ENCODE measurements at regions not wholly inside any gene's neighbourhood (a gene's known extent, or its start where the extent isn't known, plus 50 kb on each side); places are given as distances from the start of the nearest gene placed in this dataset.

GRCh38 chr1:172909606-172910326, 141.0 kb downstream of the TNFSF18 start (continued):
- no peak for TF ChIP-seq MAZ (IDR thresholded peaks at IDR 0.05; ENCODE audit: borderline replicate concordance, low read depth, low read length)
- TF ChIP-seq MXI1 (IDR thresholded peaks at IDR 0.05; ENCODE audit: borderline replicate concordance, low read depth, low read length), result no peak

DNA sequence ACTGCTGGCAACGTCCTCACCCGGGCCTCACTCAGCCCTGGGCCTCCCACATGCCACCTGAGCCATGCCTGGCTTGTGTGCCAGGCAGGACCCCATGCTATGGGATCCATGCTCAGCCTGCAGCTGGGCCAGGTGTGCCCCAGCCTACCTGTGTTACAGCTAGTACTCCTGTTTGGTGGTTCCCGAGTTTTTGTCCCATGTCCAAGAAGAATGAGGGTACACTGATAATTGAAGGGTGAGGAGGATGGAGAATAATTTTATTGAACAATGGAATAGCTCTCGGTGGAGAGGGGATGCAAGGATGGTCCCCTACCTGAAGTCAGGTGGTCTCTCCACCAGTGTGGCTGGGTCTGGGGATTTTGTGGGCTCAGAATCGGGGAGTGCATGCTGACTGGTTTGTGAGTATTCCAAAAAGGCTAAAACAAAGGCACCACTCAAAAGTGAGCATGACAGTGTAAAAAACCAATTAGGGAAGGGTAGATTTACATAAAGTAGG, 137.9 kb downstream of the TNFSF18 start:
- BruUV-seq (replicated peaks), result no TSS peak
- H2BK5ac ChIP-seq (ENCODE audit: low read depth, low read length, poor library complexity, severe bottlenecking), result peak overlapping the region; percentile 100
- peak overlapping the region; percentile 92 for H2AK5ac ChIP-seq (ENCODE audit: low read depth, low read length)
- H3K36me3 ChIP-seq (ENCODE audit: control insufficient read depth, insufficient read depth, low read length), result no peaks in the 10 kb centered on the region
- intact Hi-C loops (cut with micrococcal nuclease), result no loop called here
- H3K79me1 ChIP-seq (ENCODE audit: low read depth in 1 of 2, low read length in 2 of 2), result peaks cover 4 to 27% of the 10 kb centered on the region in 2 experiments; a peak in 3 of 4 replicates
- peaks cover 7% of the 10 kb centered on the region for H3K9me3 ChIP-seq (ENCODE audit: control insufficient read depth, insufficient read depth, low read length)
- no peaks in the 10 kb centered on the region for H3K27me3 ChIP-seq (ENCODE audit: control insufficient read depth, insufficient read depth, low read length)
- H3K4ac ChIP-seq (ENCODE audit: low read depth, low read length), result peak overlapping the region; percentile 99
- H4K8ac ChIP-seq (ENCODE audit: low read depth in 2 of 2, low read length in 2 of 2), result peak overlapping the region; percentile 82 to 95
- no peak for ATAC-seq (ENCODE audit: low read depth)
- H4K5ac ChIP-seq (ENCODE audit: low read depth, low read length), result peak overlapping the region; percentile 98
- H2AFZ ChIP-seq (replicated peaks; ENCODE audit: low read length, poor library complexity), result no peak overlapping the region
- peak overlapping the region; percentile 95; the same call in 2 of the 3 replicates for H2BK15ac ChIP-seq (ENCODE audit: low read depth, low read length)
- peak overlapping the region; percentile 70; the same call in 1 of the 2 replicates for H3K23ac ChIP-seq (ENCODE audit: low read depth, low read length)
- H3K27ac ChIP-seq (ENCODE audit: insufficient read depth, low read length), result peak overlapping the region; percentile 38; the same call in 1 of the 2 replicates
- TF ChIP-seq CHD1 (IDR thresholded peaks at IDR 0.05; ENCODE audit: low read depth, low read length) (no peak), CEBPB (IDR thresholded peaks at IDR 0.05; ENCODE audit: low read depth, low read length) (no peak), NFE2L2 (IDR thresholded peaks at IDR 0.05; ENCODE audit: low read depth, low read length) (no peak), SMC3 (IDR thresholded peaks at IDR 0.05; ENCODE audit: low read depth, low read length) (no peak), RFX5 (IDR thresholded peaks at IDR 0.05; ENCODE audit: low read depth, low read length) (no peak), MAFK (IDR thresholded peaks at IDR 0.05; ENCODE audit: low read depth, low read length) (no peak)
- TF ChIP-seq, protein P1, sequence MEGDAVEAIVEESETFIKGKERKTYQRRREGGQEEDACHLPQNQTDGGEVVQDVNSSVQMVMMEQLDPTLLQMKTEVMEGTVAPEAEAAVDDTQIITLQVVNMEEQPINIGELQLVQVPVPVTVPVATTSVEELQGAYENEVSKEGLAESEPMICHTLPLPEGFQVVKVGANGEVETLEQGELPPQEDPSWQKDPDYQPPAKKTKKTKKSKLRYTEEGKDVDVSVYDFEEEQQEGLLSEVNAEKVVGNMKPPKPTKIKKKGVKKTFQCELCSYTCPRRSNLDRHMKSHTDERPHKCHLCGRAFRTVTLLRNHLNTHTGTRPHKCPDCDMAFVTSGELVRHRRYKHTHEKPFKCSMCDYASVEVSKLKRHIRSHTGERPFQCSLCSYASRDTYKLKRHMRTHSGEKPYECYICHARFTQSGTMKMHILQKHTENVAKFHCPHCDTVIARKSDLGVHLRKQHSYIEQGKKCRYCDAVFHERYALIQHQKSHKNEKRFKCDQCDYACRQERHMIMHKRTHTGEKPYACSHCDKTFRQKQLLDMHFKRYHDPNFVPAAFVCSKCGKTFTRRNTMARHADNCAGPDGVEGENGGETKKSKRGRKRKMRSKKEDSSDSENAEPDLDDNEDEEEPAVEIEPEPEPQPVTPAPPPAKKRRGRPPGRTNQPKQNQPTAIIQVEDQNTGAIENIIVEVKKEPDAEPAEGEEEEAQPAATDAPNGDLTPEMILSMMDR (conservative IDR thresholded peaks at IDR 0.05; ENCODE audit: low read depth, low read length), result no peak
- no peak overlapping the region for H3K4me3 ChIP-seq (ENCODE audit: insufficient read depth, low read depth, low read length)
- H2BK120ac ChIP-seq (ENCODE audit: low read depth, low read length), result peak overlapping the region; percentile 99
- H2AK9ac ChIP-seq (replicated peaks; ENCODE audit: low read depth, low read length, poor library complexity), result no peak overlapping the region
- 83% methylated on average over 3 of the region's 5 CpGs; no CpG with 5 or more reads in 1 of the 2 experiments for WGBS, 2 experiments (ENCODE audit: extremely low coverage in 2 of 2, insufficient read length in 1 of 2)
- no peak overlapping the region for H3K4me2 ChIP-seq (ENCODE audit: low read depth, low read length)
- in situ Hi-C loops (cut with MboI; ENCODE audit: low sequenced_read_pairs), result no loop called here
- dilution Hi-C loops (cut with HindIII; ENCODE audit: low sequenced_read_pairs, unreplicated experiment), result no loop called here
- no peak for DNase-seq
- H2BK20ac ChIP-seq (ENCODE audit: low read depth, low read length), result peak overlapping the region; percentile 99
- ChIA-PET CTCF (interaction anchor here (0.5 kb wide), 1 partner anchor 38 kb away, joined by 3 read pairs; no protein-coding TSS in a partner anchor), POLR2A (ENCODE audit: unreplicated experiment) (no interaction called here)
- H3K9ac ChIP-seq (ENCODE audit: low read depth, low read length), result no peak overlapping the region
- peak overlapping the region; percentile 92 for H3K14ac ChIP-seq (replicated peaks; ENCODE audit: low read depth, low read length)
- H3K9me1 ChIP-seq (ENCODE audit: insufficient read depth, low read length), result peaks cover 11% of the 10 kb centered on the region
- H4K91ac ChIP-seq (ENCODE audit: insufficient read depth, low read depth, low read length), result peak overlapping the region; percentile 95
- peak overlapping the region; percentile 99 for H3K18ac ChIP-seq (ENCODE audit: low read depth, low read length)
- peaks cover 24% of the 10 kb centered on the region for H3K4me1 ChIP-seq (ENCODE audit: control insufficient read depth, insufficient read depth, low read length)
- H4K20me1 ChIP-seq (ENCODE audit: insufficient read depth, low read length), result no peaks in the 10 kb centered on the region
- H3K56ac ChIP-seq (ENCODE audit: extremely low read depth, insufficient read depth, low read length), result no peak overlapping the region

All from IMR-90 (cell line).